NCI-H82 treated with DMSO at 0.1 percent for 48 hours (cell line): ENCODE measurements at regions not wholly inside any gene's neighbourhood (a gene's known extent, or its start where the extent isn't known, plus 50 kb on each side); places are given as distances from the start of the nearest gene placed in this dataset.

ENCODE experiments used
- DNase-seq: peaks from one replicate; lab custom pipeline; 2025; ENCODE audit not compliant: unreplicated experiment; lab: John Stamatoyannopoulos, UW

DNA sequence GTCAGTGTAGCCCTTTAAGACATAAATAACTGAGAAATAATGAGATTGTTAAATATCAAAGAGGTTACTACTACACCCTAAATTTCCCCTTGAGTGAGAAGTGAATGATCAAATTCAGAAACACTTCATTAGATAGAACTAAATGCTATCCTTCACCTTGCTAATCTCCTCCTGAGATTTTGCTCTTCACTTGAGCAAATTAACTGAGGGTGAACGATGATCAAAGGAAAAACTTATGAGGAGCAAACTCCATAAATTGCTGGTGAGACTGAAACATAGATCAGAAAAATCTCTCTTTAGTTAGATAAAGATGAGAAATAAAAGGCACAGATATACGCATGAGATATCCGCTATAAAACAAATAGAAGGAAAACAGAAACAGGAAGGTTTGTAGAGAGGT is 63.1 kb upstream of the TANC1 start:
- no peak for DNase-seq

DNA sequence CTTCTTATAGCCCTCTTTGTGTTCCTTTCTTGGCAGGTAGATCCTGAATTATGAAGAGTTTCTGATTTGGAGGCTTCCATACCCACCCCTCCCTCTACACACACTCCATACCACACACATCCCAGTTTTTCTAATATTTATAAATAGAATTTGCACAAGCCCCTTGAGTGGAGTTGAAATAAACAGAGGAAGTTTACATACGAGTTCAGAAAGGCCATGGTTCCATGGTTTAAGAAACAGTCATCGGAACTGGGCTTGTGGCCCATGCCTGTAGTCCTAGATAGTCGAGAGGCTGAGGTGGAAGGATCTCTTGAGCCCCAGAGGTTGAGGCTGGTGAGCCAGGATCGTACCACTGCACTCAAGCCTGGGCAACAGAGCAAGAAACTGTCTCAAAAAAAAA is 62.7 kb upstream of the TANC1 start:
- no peak for DNase-seq

GRCh38 chr2:158907926-158908456 is 60.4 kb upstream of the TANC1 start:
- DNase-seq = no peak

DNA sequence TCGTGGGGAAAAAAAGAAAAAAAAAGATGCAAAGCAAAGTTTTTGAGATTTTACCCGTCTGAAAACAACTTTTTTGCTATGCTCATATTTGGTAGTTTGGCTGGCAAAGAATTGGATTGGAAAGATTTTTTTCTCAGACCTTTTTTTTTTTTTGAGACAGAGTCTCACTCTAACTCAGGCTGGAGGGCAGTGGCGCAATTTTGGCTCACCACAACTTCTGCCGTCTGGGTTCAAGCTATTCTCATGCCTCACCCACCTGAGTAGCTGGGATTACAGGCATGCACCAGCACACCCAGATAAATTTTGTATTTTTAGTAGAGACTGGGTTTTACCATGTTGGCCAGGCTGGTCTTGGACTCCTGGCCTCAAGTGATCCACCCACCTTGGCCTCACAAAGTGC is 56.3 kb upstream of the TANC1 start:
- no peak for DNase-seq

DNA sequence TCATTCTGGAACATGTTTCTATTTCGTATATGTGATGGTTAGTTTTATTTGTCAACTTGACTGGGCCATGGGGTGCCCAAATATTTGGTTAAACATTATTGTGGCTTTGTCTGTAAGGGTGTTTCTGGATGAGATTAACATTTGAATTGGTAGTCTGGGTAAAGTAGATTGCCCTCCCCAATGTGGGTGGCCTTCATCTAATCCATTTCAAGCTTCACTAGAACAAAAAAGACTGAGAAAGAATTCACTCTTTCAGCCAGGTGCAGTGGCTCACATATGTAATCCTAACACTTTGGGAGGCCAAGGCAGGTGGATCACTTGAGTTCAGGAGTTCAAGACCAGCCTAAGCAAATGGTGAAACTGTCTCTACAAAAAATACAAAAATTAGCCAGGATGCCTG is 55.7 kb upstream of the TANC1 start:
- DNase-seq = no peak

- no peak for DNase-seq
These were observed 54.4 kb upstream of the TANC1 start for GRCh38 chr2:158914066-158914465.

DNA sequence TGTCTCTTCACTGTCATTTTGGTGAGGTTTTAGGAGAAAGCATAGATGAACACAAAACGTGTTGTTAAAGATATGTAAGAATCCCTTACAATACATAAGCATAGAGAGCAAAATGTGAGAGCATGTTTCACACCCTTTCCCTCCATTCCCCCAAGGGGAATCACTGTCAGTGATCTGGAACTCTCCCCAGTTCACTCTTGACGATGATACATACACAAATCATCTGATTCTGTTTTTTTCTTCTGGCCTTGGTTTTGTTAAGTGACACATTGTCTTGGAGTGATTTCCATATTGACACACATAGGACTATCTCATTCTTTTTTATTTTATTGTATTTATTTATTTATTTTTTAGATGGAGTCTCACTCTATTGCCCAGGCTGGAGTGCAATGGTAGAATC is 53.7 kb upstream of the TANC1 start:
- no peak for DNase-seq

DNA sequence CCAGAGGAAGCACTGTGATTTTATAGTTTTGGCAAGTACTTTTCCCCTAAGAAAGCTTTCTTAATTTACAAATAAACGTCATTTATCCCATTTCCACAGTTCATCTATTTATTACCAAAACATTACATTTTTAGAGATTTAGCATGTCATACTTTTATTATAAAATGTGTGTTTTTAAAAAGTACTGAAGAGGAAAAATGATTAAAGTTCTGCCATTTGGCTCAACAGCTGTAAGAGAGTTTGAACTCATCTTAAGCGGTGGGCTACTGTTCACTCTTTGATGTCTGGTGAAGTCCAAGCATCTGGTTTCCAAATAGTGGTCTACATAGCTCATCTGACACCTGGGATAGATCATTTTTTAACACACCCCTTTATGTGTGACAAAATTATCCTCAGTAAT is 51.3 kb upstream of the TANC1 start:
- no peak for DNase-seq

DNA sequence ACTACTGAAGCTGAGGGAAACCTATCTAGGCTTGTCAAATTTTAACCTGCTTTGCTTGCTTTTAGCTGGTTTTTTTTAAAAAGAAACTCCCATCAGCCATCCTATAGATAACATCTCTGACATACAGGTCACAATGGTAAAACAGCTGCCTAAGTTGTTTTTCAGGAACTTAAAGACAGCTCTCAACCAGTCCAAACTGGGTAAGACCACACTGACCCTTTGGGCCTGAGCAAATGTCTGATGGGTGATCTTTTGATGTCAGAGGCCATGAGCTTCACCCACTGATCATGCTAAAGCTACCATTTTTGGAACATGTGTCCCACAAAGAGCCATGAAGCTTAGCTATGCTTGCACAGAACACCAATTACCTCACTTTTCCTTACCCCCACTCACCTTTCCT is 50.0 kb upstream of the TANC1 start:
- no peak for DNase-seq
